ENCODE measurements at regions not wholly inside any gene's neighbourhood (a gene's known extent, or its start where the extent isn't known, plus 50 kb on each side); places are given as distances from the start of the nearest gene placed in this dataset.

GRCh38 chr13:55606045-55606665, 1534.6 kb upstream of the PRR20A start:
- TF ChIP-seq CTCF (IDR thresholded peaks at IDR 0.05): no peak
- TF ChIP-seq EZH2 (IDR thresholded peaks at IDR 0.05; ENCODE audit: borderline replicate concordance, insufficient read depth, low read depth, low read length, poor library complexity, severe bottlenecking): no peak

Data from B cell (primary cell).